SK-N-SH (cell line): ENCODE measurements at regions not wholly inside any gene's neighbourhood (a gene's known extent, or its start where the extent isn't known, plus 50 kb on each side); places are given as distances from the start of the nearest gene placed in this dataset.

ENCODE experiments used
- CTCF ChIA-PET: fragments of 300-600, 350-600 bp; formaldehyde crosslinking; extraction: SDS; loops from one replicate; lab custom pipeline; 2021; lab: Yijun Ruan, JAX
- POLR2A ChIA-PET: fragments of 350-600 bp; sonication (Branson Sonifier 250); formaldehyde crosslinking; extraction: SDS; loops from one replicate; lab custom pipeline; 2020; ENCODE audit warnings: antibody characterized with exemption, inconsistent platforms; lab: Yijun Ruan, JAX
- DNase-seq: peaks from one replicate; pipeline ENCODE4 v3.0.0; 2012
- H2AFZ ChIP-seq: fragments of 200-600 bp; sonication (generic); 2 replicates; pipeline ENCODE4 v1.8.1; 2016; ENCODE audit warnings: antibody characterized with exemption, mild to moderate bottlenecking, low read depth
- H3F3A ChIP-seq: fragments of 200-600 bp; sonication (generic); replicated peaks from 2 replicates; pipeline ENCODE3; 2016; ENCODE audit warnings: antibody characterized with exemption, mild to moderate bottlenecking; ENCODE audit not compliant: insufficient read depth
- H3K27ac ChIP-seq, 2 experiments: fragments of 200-500 bp in 1 of 2; fragments of 200-600 bp in 1 of 2; sonication (Bioruptor generic) in 1 of 2; sonication (generic), shearing (Covaris generic) in 1 of 2; 2 replicates each; pipeline versions ENCODE4 v1.5.1 to v1.6.1; 2014 to 2016; ENCODE audit warnings: low read depth in 2 of 2, inconsistent platforms in 1 of 2, low read length in 1 of 2, mild to moderate bottlenecking in 1 of 2, mixed read lengths in 1 of 2
- H3K27me3 ChIP-seq: fragments of 200-600 bp; sonication (generic), shearing (Covaris generic); 2 replicates; pipeline ENCODE4 v1.6.1; 2016; ENCODE audit warnings: mixed run types; ENCODE audit not compliant: insufficient read depth
- H3K36me3 ChIP-seq, 2 experiments: fragments of 200-500 bp in 1 of 2; fragments of 200-600 bp in 1 of 2; sonication (Bioruptor generic) in 1 of 2; sonication (generic) in 1 of 2; replicated peaks in 1 of 2; 2 replicates each; pipeline versions ENCODE3 to v1.5.1; 2014 to 2016; ENCODE audit warnings: low read length in 1 of 2, mild to moderate bottlenecking in 1 of 2; ENCODE audit not compliant: insufficient read depth in 2 of 2, control insufficient read depth in 1 of 2
- H3K4me1 ChIP-seq, 2 experiments: fragments of 200-500 bp in 1 of 2; fragments of 200-600 bp in 1 of 2; sonication (Bioruptor generic) in 1 of 2; sonication (generic), shearing (Covaris generic) in 1 of 2; 2 replicates each; pipeline versions ENCODE4 v1.5.1 to v1.6.1; 2014 to 2016; ENCODE audit warnings: low read depth in 1 of 2, low read length in 1 of 2, mixed run types in 1 of 2; ENCODE audit not compliant: insufficient read depth in 2 of 2, control insufficient read depth in 1 of 2
- H3K4me2 ChIP-seq: fragments of 200-600 bp; sonication (generic), shearing (Covaris generic); 2 replicates; pipeline ENCODE4 v1.6.1; 2017; ENCODE audit warnings: mixed run types
- H3K4me3 ChIP-seq, 2 experiments: fragments of 200-500 bp in 1 of 2; fragments of 200-600 bp in 1 of 2; sonication (Bioruptor generic) in 1 of 2; sonication (generic), shearing (Covaris generic) in 1 of 2; 2 replicates each; pipeline versions ENCODE4 v1.5.1 to v1.8.1; 2014 to 2016; ENCODE audit warnings: low read depth in 2 of 2, inconsistent platforms in 1 of 2, low read length in 1 of 2, mild to moderate bottlenecking in 1 of 2, mixed read lengths in 1 of 2, moderate library complexity in 1 of 2
- H3K79me2 ChIP-seq: fragments of 200-600 bp; sonication (generic); 2 replicates; pipeline ENCODE4 v1.8.1; 2017; ENCODE audit warnings: mild to moderate bottlenecking; ENCODE audit not compliant: insufficient read depth
- H3K9ac ChIP-seq: fragments of 200-600 bp; sonication (generic); 2 replicates; pipeline ENCODE4 v1.6.1; 2017; ENCODE audit warnings: mixed run types
- H3K9me2 ChIP-seq: fragments of 200-600 bp; sonication (generic); 2 replicates; pipeline ENCODE4 v1.6.1; 2017; ENCODE audit warnings: mixed run types
- H3K9me3 ChIP-seq: fragments of 200-600 bp; sonication (generic); 2 replicates; pipeline ENCODE4 v1.6.1; 2017; ENCODE audit warnings: mixed run types, mild to moderate bottlenecking, moderate library complexity
- H4K20me1 ChIP-seq: fragments of 200-600 bp; sonication (generic); 2 replicates; pipeline ENCODE4 v1.6.1; 2017; ENCODE audit warnings: mild to moderate bottlenecking, mixed run types; ENCODE audit not compliant: insufficient read depth
- ELF1 ChIP-seq: IDR thresholded peaks from 2 replicates; pipeline ENCODE4 v1.4.0; 2012
- EP300 ChIP-seq, 2 experiments: IDR thresholded peaks; 2 replicates each; pipeline versions ENCODE4 v1.4.0 to v1.6.1; 2012; ENCODE audit warnings: borderline replicate concordance in 1 of 2, low read depth in 1 of 2, low read length in 1 of 2
- EZH2phosphoT487 ChIP-seq: fragments of 200-600 bp; sonication (generic); IDR thresholded peaks from 2 replicates; pipeline ENCODE4 v1.6.1; 2017; ENCODE audit warnings: low read depth, mixed run types, mild to moderate bottlenecking, antibody characterized with exemption, moderate library complexity, borderline replicate concordance
- FOXJ3 ChIP-seq: sonication (generic); formaldehyde crosslinking; IDR thresholded peaks from 2 replicates; pipeline ENCODE4 v1.5.1; 2020; ENCODE audit warnings: mild to moderate bottlenecking, missing genetic modification reagents
- GABPA ChIP-seq: IDR thresholded peaks from 2 replicates; pipeline ENCODE4 v1.4.0; 2012; ENCODE audit warnings: low read depth, mild to moderate bottlenecking
- RCOR1 ChIP-seq: fragments of 150-350 bp; IDR thresholded peaks from 2 replicates; pipeline ENCODE4 v1.6.1; 2017; ENCODE audit warnings: antibody characterized with exemption, low read length
- TCF12 ChIP-seq: IDR thresholded peaks from 2 replicates; pipeline ENCODE4 v1.4.0; 2012
- TEAD4 ChIP-seq: IDR thresholded peaks from 2 replicates; pipeline ENCODE4 v1.4.0; 2012; ENCODE audit warnings: mild to moderate bottlenecking, borderline replicate concordance; ENCODE audit not compliant: insufficient read depth
- WGBS: methylation state at CpG from one replicate; pipeline ENCODE4 v1.1.6; 2017; ENCODE audit warnings: low lambda C conversion rate; 5-methylcytosine and 5-hydroxymethylcytosine counted together
- TF ChIP-seq, protein P1 (sequence below): IDR thresholded peaks from 2 replicates; pipeline ENCODE4 v1.6.1; 2012; ENCODE audit warnings: mild to moderate bottlenecking, low read depth, low read length, moderate library complexity
- TF ChIP-seq, protein P2 (sequence below): IDR thresholded peaks from 2 replicates; pipeline ENCODE4 v1.4.0; 2012; ENCODE audit warnings: low read depth, borderline replicate concordance
- TF ChIP-seq, protein P3 (sequence below): fragments of 150-350 bp; IDR thresholded peaks from 2 replicates; pipeline ENCODE4 v1.6.1; 2017; ENCODE audit warnings: antibody characterized with exemption, low read length, low read depth, borderline replicate concordance
- TF ChIP-seq, protein P4 (sequence below): IDR thresholded peaks from 2 replicates; pipeline ENCODE4; 2012
- TF ChIP-seq, protein P5 (sequence below): IDR thresholded peaks from 2 replicates; pipeline ENCODE4 v1.4.0; 2012; ENCODE audit warnings: low read depth, borderline replicate concordance

DNA sequence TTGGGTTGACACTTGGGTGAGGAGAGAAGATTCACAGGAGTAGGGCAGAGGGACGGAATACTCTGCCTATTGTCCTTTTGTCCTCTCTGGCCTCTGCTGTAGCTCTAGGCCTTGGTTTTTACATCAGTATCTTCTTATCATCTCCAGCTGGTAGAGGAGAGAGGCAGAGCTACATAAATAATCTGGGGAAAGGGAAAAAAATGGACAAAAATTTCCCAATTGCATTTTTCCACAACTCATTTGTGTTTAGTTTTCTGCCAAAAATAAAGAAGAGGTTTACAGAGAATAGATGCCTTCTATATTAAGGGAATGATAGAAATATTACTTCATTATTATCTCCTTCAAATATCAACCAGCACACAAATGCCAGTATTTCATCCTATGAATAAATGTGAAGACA, 216.4 kb upstream of the P2RY1 start:
- no peaks in the 10 kb centered on the region for H3F3A ChIP-seq
- H3K27me3 ChIP-seq, result no peaks in the 10 kb centered on the region
- H3K4me1 ChIP-seq, result no peaks in the 10 kb centered on the region; a peak in 1 of 4 replicates
- no peak overlapping the region for H3K4me3 ChIP-seq
- no peaks in the 10 kb centered on the region for H3K79me2 ChIP-seq
- DNase-seq, result no peak
- 38% methylated on average over 1 of the region's 1 CpG for WGBS
- no peak overlapping the region for H3K4me2 ChIP-seq
- no peaks in the 10 kb centered on the region for H3K36me3 ChIP-seq
- ChIA-PET POLR2A (no interaction called here), CTCF (interaction anchor here (0.6 kb wide), 1 partner anchor 629 kb away, joined by 3 read pairs; no protein-coding TSS in a partner anchor)
- no peaks in the 10 kb centered on the region for H3K9me2 ChIP-seq
- H2AFZ ChIP-seq, result no peak overlapping the region
- no peak overlapping the region for H3K9ac ChIP-seq
- TF ChIP-seq EZH2phosphoT487 (no peak), EP300 (IDR thresholded peaks at IDR 0.05; ENCODE audit: borderline replicate concordance in 1 of 2, low read depth in 1 of 2, low read length in 1 of 2) (no peak), RCOR1 (no peak), TCF12 (no peak), ELF1 (no peak), FOXJ3 (no peak), TEAD4 (no peak), GABPA (no peak)
- TF ChIP-seq, protein P1, sequence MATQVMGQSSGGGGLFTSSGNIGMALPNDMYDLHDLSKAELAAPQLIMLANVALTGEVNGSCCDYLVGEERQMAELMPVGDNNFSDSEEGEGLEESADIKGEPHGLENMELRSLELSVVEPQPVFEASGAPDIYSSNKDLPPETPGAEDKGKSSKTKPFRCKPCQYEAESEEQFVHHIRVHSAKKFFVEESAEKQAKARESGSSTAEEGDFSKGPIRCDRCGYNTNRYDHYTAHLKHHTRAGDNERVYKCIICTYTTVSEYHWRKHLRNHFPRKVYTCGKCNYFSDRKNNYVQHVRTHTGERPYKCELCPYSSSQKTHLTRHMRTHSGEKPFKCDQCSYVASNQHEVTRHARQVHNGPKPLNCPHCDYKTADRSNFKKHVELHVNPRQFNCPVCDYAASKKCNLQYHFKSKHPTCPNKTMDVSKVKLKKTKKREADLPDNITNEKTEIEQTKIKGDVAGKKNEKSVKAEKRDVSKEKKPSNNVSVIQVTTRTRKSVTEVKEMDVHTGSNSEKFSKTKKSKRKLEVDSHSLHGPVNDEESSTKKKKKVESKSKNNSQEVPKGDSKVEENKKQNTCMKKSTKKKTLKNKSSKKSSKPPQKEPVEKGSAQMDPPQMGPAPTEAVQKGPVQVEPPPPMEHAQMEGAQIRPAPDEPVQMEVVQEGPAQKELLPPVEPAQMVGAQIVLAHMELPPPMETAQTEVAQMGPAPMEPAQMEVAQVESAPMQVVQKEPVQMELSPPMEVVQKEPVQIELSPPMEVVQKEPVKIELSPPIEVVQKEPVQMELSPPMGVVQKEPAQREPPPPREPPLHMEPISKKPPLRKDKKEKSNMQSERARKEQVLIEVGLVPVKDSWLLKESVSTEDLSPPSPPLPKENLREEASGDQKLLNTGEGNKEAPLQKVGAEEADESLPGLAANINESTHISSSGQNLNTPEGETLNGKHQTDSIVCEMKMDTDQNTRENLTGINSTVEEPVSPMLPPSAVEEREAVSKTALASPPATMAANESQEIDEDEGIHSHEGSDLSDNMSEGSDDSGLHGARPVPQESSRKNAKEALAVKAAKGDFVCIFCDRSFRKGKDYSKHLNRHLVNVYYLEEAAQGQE, result no peak
- TF ChIP-seq, protein P2, sequence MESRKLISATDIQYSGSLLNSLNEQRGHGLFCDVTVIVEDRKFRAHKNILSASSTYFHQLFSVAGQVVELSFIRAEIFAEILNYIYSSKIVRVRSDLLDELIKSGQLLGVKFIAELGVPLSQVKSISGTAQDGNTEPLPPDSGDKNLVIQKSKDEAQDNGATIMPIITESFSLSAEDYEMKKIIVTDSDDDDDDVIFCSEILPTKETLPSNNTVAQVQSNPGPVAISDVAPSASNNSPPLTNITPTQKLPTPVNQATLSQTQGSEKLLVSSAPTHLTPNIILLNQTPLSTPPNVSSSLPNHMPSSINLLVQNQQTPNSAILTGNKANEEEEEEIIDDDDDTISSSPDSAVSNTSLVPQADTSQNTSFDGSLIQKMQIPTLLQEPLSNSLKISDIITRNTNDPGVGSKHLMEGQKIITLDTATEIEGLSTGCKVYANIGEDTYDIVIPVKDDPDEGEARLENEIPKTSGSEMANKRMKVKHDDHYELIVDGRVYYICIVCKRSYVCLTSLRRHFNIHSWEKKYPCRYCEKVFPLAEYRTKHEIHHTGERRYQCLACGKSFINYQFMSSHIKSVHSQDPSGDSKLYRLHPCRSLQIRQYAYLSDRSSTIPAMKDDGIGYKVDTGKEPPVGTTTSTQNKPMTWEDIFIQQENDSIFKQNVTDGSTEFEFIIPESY, result no peak
- TF ChIP-seq, protein P3, sequence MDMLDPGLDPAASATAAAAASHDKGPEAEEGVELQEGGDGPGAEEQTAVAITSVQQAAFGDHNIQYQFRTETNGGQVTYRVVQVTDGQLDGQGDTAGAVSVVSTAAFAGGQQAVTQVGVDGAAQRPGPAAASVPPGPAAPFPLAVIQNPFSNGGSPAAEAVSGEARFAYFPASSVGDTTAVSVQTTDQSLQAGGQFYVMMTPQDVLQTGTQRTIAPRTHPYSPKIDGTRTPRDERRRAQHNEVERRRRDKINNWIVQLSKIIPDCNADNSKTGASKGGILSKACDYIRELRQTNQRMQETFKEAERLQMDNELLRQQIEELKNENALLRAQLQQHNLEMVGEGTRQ, result no peak
- TF ChIP-seq, protein P4, sequence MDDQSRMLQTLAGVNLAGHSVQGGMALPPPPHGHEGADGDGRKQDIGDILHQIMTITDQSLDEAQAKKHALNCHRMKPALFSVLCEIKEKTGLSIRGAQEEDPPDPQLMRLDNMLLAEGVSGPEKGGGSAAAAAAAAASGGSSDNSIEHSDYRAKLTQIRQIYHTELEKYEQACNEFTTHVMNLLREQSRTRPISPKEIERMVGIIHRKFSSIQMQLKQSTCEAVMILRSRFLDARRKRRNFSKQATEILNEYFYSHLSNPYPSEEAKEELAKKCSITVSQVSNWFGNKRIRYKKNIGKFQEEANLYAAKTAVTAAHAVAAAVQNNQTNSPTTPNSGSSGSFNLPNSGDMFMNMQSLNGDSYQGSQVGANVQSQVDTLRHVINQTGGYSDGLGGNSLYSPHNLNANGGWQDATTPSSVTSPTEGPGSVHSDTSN, result no peak
- TF ChIP-seq, protein P5, sequence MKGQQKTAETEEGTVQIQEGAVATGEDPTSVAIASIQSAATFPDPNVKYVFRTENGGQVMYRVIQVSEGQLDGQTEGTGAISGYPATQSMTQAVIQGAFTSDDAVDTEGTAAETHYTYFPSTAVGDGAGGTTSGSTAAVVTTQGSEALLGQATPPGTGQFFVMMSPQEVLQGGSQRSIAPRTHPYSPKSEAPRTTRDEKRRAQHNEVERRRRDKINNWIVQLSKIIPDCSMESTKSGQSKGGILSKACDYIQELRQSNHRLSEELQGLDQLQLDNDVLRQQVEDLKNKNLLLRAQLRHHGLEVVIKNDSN, result no peak
- TF ChIP-seq, all 33 proteins: peak for 0
- Histone ChIP-seq H4K20me1 (no peaks in the 10 kb centered on the region), H3K9me3 (no peaks in the 10 kb centered on the region), H3K27ac (no peak overlapping the region)
